Left lung (tissue), 4 donors: ENCODE measurements at regions not wholly inside any gene's neighbourhood (a gene's known extent, or its start where the extent isn't known, plus 50 kb on each side); places are given as distances from the start of the nearest gene placed in this dataset.

ENCODE experiments used
- ATAC-seq: fragments of 200-7000 bp; cut with Tn5 transposase; one replicate; pipeline ENCODE4 v1.9.1; 2020; ENCODE audit warnings: moderate library complexity
- DNase-seq, 4 donors: peaks; one replicate each; pipeline ENCODE4 v3.0.0-alpha.2; 2013 to 2020
- H3K27ac ChIP-seq, 2 donors: fragments of 200-600 bp; sonication (generic) in 1 of 2; one replicate each; pipeline versions ENCODE4 v1.5.0 to v1.8.0; 2020 to 2021
- H3K27me3 ChIP-seq, 2 donors: fragments of 200-600 bp; sonication (generic) in 1 of 2; one replicate each; pipeline versions ENCODE4 v1.5.0 to v1.8.0; 2020 to 2021
- H3K36me3 ChIP-seq, 2 donors: fragments of 200-600 bp; sonication (generic) in 1 of 2; one replicate each; pipeline versions ENCODE4 v1.5.0 to v1.8.0; 2020 to 2021
- H3K4me1 ChIP-seq, 2 donors: fragments of 200-600 bp; one replicate each; pipeline ENCODE4 v1.8.0; 2021
- H3K4me3 ChIP-seq, 2 donors: fragments of 200-600 bp; sonication (generic) in 1 of 2; one replicate each; pipeline versions ENCODE4 v1.5.0 to v1.8.0; 2020 to 2021; ENCODE audit warnings: mild to moderate bottlenecking in 1 of 2
- H3K9me3 ChIP-seq, 2 donors: fragments of 200-600 bp; sonication (generic) in 1 of 2; one replicate each; pipeline versions ENCODE4 v1.5.0 to v1.8.0; 2020 to 2021
- intact Hi-C, 2 donors: fragments of 100-400 bp; cut with DNase I; formaldehyde crosslinking; loops; one replicate each; pipeline versions ENCODE4 v1.11.2 to v1.14.2; 2022
- TF ChIP-seq, protein P1 (sequence below), 2 donors: fragments of 200-600 bp; sonication (generic) in 1 of 2; IDR thresholded peaks; one replicate each; pipeline versions ENCODE4 v1.5.0 to v1.8.0; 2021; ENCODE audit warnings: antibody characterized with exemption in 2 of 2
- donor health status: DM: no; HTN: yes; CAD: no.
- donor health status: DM: no; HTN: no; CAD: no.

DNA sequence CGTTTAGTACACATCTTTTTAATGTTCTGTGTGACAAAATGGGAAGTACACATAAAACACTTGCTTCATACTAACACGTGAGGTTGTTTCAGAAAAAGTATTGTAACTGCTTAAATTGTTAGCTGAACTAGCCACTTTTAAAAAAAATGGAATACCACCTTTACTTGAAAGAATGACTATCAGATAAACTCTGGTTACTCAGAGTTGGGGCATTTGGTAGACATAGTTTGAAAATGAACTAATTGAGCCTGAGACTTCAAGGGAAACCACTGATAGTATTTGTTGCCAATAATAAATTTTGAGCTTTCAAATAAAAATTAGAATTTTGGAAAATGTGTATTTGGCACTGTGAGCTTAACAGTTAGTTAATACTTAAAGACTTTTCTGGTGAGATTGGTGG lies 103.0 kb upstream of the FBXO11 start:
- ATAC-seq, result no peak
- H3K9me3 ChIP-seq, result no peaks in the 10 kb centered on the region
- intact Hi-C loops, result no loop called here

DNA sequence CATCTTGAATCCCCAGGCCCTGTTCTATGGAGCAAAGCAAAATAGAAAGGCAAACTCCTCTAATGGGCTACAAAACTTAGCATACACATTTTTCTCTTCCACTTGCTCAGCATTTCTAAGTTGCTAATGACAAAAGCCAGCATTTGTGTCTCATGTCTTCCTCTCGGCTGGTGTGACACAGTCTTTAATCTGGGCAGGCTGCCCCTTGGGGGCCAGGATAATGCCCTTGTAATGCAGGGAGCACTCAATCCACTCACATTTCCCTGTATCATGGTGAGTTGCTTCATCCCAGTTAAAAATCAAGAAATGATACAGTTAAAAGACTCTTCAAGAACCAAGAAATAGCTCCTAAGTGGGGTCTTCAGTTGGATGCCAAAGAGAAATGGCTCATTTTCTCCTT lies 109.1 kb upstream of the FBXO11 start:
- Histone ChIP-seq H3K9me3 (peaks cover 0 to 5% of the 10 kb centered on the region in 2 donors), H3K4me1 (no peaks in the 10 kb centered on the region), H3K27me3 (no peaks in the 10 kb centered on the region), H3K27ac (no peak overlapping the region), H3K4me3 (no peak overlapping the region), H3K36me3 (no peaks in the 10 kb centered on the region)
- no peak for DNase-seq
- TF ChIP-seq, protein P1, sequence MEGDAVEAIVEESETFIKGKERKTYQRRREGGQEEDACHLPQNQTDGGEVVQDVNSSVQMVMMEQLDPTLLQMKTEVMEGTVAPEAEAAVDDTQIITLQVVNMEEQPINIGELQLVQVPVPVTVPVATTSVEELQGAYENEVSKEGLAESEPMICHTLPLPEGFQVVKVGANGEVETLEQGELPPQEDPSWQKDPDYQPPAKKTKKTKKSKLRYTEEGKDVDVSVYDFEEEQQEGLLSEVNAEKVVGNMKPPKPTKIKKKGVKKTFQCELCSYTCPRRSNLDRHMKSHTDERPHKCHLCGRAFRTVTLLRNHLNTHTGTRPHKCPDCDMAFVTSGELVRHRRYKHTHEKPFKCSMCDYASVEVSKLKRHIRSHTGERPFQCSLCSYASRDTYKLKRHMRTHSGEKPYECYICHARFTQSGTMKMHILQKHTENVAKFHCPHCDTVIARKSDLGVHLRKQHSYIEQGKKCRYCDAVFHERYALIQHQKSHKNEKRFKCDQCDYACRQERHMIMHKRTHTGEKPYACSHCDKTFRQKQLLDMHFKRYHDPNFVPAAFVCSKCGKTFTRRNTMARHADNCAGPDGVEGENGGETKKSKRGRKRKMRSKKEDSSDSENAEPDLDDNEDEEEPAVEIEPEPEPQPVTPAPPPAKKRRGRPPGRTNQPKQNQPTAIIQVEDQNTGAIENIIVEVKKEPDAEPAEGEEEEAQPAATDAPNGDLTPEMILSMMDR (IDR thresholded peaks at IDR 0.05), result no peak
- intact Hi-C loops, result no loop called here
- ATAC-seq, result no peak

More for the DNA sequence above, 103.0 kb upstream of the FBXO11 start:
- Histone ChIP-seq H3K27me3 (peaks cover 0 to 3% of the 10 kb centered on the region in 2 donors), H3K4me3 (no peak overlapping the region), H3K36me3 (no peaks in the 10 kb centered on the region), H3K27ac (no peak overlapping the region), H3K4me1 (no peaks in the 10 kb centered on the region)
- TF ChIP-seq, protein P1 (IDR thresholded peaks at IDR 0.05), result no peak
- DNase-seq, result no peak

DNA sequence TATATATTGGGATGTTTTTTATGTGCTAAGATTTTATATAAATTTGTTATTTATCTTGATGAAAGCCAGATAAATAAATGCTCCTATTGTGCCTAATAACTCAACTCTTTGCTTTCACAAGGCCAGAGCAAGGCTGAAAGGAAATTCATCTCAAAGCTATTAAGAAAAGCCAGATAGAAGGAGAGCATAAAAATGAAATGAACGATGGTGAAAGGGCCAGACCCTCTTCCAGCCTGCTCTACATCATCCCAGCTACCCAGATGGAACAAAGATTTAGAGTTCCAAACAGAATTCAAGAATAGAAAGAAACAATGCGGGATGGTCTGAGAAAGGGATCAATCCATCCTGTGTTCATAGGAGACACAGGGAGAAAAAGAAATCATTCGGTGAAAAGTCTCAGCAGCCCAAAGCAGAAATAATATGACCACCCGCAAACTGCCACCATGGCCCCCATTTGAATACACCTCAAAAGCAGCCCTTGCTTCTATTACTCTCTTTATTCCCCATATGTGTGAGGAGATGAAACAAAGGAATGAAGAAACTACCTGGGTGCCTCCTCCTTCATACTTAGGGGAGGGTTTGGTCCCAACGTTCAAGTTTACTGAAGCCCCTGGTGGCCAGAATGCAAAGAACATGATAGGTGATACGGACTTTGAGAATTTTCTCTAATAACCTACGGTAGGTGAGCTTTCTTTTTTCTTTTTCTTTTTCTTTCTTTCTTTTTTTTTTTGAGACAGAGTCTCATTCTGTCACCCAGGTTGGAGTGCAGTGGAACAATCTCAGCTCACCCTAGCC lies 110.1 kb upstream of the FBXO11 start:
- peaks cover 0 to 5% of the 10 kb centered on the region in 2 donors for H3K9me3 ChIP-seq
- no peak for ATAC-seq
- H3K36me3 ChIP-seq, result no peaks in the 10 kb centered on the region
- TF ChIP-seq, protein P1 (IDR thresholded peaks at IDR 0.05), result no peak
- H3K27me3 ChIP-seq, result no peaks in the 10 kb centered on the region
- no peak overlapping the region for H3K27ac ChIP-seq
- no peak for DNase-seq
- intact Hi-C loops, result no loop called here
- no peak overlapping the region for H3K4me3 ChIP-seq
- no peaks in the 10 kb centered on the region for H3K4me1 ChIP-seq

DNA sequence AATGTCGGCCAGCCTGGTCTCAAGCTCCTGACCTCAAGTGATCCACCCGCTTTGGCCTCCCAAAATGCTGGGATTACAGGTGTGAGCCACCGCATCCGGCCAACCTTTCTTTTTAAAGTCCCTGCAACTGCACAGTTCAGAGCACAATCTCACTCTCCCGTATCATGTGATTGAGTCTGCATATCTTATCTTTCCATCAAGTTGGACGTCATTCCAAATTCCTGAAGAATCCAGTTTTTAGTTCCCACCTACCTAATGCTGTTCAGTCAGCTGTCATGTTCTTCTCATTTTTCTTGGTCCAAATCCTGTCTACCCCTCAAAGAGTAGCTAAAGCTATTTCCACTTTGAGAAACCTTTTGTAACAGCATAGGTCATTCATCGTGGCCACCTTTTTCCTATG lies 110.8 kb upstream of the FBXO11 start:
- H3K27me3 ChIP-seq, result peaks cover 0 to under 1% of the 10 kb centered on the region in 2 donors
- peaks cover 0 to 5% of the 10 kb centered on the region in 2 donors for H3K9me3 ChIP-seq
- H3K36me3 ChIP-seq, result no peaks in the 10 kb centered on the region
- no peak for ATAC-seq
- DNase-seq, result no peak
- no peak overlapping the region for H3K27ac ChIP-seq
- intact Hi-C loops, result no loop called here
- H3K4me1 ChIP-seq, result no peaks in the 10 kb centered on the region
- H3K4me3 ChIP-seq, result no peak overlapping the region
- TF ChIP-seq, protein P1 (IDR thresholded peaks at IDR 0.05), result no peak

DNA sequence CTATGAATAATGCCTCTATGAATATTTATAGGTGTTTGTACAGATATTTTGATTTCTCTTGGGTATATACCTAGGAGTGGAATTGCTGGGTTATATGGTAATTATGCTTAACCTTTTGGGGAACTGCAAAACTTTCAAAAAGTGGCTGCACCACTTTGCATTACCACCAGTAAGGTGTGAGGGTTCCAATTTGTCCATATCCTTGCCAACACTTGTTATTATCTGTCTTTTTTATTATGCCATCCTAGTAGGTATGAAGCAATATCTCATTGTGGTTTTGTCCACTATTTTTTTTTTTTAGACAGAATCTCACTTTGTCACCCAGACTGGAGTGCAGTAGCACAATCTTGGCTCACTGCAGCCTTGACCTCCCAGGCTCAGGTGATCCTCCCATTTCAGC lies 112.2 kb upstream of the FBXO11 start:
- Histone ChIP-seq H3K9me3 (peaks cover 0 to 5% of the 10 kb centered on the region in 2 donors), H3K27ac (no peak overlapping the region), H3K27me3 (peaks cover 0 to 6% of the 10 kb centered on the region in 2 donors), H3K4me3 (no peak overlapping the region), H3K36me3 (no peaks in the 10 kb centered on the region), H3K4me1 (no peaks in the 10 kb centered on the region)
- intact Hi-C loops, result no loop called here
- TF ChIP-seq, protein P1 (IDR thresholded peaks at IDR 0.05), result no peak
- ATAC-seq, result no peak
- no peak for DNase-seq
